SW480 (cell line): ENCODE measurements at regions not wholly inside any gene's neighbourhood (a gene's known extent, or its start where the extent isn't known, plus 50 kb on each side); places are given as distances from the start of the nearest gene placed in this dataset.
"Not testable (repeated sequence)": the region's sequence is repeated elsewhere in the genome, so short reads cannot be mapped to it uniquely, and the experiment has no call there.

Source experiments
- DNase-seq: peaks from one replicate; pipeline ENCODE4 v3.0.0-alpha.2; 2016; ENCODE audit warnings: low spot score

DNA sequence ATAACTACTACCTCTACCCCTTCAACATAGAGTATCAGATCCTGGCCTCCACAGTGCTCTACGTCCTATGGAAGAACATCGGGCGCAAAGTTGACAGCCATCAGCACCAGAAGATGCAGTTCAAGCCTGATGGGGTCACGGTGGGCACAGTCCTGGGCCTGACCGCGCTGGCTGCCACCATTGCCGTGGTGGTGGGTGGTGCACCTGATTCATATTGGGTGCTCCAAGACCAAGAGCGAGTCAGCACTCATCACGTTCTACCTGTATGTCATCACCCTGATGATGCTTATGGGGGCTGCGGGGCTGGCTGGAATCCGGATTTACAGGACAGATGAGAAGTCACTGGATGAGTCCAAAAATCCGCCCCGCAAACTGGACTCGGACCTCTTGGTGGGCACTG, 846.4 kb downstream of the RPIA start:
- not testable (repeated sequence) for DNase-seq

GRCh38 chr2:89544110-89544509, 852.6 kb downstream of the RPIA start:
- not testable (repeated sequence) for DNase-seq

- not testable (repeated sequence) for DNase-seq
Measured at GRCh38 chr2:89579154-89579553, 887.7 kb downstream of the RPIA start.

DNA sequence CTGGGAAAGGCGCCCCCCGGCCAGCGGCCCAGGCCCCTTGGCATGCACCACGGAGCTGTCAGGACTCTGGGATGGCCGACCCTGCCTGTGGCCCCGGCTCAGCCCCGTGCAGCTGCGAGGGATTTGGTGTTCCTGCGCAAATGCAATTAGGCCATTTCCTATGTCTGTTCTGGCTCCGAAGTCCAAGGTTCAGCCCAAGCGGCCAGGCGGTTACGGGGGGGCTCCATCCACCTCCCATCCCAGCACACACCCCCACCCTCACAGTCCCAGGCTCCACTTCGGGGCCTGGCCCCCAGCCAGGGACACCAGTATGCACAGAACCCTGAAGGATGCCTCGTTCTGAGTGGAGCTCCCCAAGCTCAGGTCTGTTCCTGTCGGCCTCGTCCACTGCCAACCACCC, 891.3 kb downstream of the RPIA start:
- not testable (repeated sequence) for DNase-seq

DNA sequence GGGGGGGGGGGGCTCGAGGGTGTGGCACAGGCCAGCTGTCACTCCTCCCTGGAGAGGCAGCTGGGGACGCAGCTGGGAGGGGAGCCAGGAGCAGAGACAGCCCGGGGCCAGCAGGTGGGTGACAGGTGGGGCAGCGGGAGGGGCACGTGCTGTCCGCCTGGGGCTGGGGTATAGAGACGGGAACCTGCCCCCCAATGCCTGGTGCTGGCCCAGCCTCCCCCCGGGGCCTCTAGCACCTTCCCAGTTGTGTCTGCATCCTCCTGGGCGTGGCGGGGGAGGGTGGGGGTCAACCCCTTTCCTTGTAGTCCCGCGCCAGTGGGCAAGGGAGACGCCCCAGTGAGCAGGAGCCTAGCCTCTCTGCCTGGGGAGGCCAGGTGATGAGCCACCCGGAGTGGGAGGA, 892.6 kb downstream of the RPIA start:
- DNase-seq: not testable (repeated sequence)

DNA sequence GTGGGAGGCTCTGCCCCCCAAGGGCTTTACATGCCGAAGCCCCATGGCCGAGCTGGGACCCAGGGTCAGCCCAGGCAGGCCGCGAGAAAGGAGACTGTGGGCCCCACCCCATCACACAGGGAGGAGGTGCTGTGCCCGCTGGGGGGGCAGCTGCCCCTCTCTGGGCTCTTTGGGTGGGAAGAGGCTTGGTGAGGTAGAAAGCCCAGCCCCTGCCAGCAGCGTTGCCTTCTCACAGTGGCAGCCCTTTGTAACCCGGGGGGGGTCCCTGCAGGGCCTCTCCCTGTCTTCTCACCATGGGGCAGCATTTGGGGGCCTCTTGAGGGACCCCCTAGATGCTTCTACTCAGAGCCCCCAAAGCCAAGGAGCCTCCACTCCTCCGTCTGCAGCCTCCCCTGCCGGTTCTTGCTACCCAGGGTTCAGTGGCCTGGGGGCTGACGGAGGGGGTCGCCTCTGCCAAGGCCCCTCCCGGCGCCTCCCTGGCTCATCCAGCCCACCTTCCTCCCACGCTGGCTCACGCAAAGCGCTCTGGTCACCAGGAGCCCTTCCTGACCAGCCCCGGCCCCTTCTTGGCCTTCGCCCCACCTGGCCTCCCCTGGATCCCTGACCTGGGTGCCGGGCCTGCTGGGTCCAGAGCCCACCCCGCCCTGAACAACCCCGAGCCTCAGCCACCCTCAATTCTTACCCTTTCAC, 893.5 kb downstream of the RPIA start:
- not testable (repeated sequence) for DNase-seq

DNA sequence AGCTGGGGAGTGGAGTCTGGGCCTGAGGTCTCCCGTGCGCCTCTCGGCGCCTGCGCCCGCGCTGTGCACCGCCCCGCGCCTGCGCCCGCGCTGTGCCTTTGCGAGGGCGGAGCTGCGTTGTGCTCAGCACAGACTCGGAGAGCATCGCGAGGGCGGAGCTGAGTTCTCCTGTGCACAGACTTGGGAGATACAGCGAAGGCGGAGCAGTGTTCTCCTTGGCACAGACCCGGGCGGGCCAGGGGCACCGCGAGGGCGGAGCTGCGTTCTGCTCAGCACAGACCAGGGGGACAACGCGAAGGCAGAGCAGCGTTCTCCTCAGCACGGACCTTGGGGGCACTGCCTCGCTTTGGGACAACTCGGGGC, 894.1 kb downstream of the RPIA start:
- DNase-seq: peak; percentile 57

DNA sequence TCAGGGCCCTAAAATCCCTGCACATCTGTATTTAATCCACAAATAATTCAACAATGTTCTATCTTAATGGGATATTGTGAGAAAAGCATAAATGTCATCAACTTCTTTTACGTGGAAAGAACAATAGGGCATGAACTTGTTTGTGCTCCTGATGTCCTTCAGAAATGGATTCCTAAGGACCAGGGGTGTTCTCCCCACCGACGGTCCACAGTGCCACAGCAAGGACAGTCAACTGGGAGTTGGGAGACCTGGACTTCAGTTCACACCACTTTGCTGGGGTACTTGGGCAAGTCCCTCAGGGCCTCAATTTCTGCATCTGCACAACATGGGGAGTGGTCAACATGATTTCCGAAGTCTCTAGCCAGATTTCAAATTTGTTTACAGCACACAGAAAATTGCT, 908.4 kb downstream of the RPIA start:
- not testable (repeated sequence) for DNase-seq

DNA sequence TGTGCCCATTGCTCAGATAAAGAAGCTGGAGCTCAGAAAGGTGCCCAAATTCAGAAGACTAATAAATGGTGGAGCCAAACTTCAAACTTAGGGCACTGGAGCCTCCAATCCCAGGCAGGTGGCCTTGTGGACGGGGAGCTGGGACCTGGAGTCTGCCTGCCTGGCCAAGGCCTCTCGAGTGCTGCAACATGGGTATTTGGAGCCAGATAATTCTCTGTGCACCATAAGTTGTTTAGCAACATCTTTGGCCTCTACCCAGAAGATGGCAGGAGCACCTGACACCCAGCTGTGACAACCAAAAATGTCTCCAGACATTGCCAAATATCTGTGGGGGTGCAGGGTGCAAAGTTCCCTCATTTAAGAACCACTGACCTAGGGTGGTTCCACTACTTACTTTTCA, 915.0 kb downstream of the RPIA start:
- not testable (repeated sequence) for DNase-seq

GRCh38 chr2:89610207-89610926, 918.9 kb downstream of the RPIA start:
- DNase-seq: not testable (repeated sequence)

DNA sequence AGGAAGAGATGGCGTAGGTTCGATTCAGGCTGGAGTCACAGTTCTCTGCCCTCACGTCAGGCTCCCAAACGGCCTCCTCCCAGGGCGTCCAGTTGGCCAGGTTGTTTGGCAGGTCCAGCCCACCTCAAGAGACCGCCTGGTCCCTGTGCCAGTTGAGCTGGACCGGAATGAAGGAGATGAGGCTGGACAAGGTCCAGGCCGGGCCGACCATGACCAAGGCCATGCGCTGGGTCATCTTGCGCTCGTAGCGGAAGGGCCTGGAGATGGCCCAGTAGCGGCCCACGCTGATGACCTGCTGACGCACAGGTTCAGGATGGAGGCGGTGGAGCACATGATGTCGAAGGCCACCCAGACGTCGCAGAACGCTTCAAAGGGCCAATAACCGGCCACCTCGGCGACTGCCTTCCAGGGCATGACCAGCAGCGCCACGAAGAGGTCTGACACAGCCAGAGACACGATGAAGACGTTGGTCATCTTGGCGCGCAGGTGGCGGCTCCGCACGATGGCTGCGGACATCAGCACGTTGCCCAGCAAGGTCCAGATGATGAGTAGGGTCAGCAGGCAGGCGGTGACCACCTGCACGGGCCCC, 919.5 kb downstream of the RPIA start:
- not testable (repeated sequence) for DNase-seq

DNA sequence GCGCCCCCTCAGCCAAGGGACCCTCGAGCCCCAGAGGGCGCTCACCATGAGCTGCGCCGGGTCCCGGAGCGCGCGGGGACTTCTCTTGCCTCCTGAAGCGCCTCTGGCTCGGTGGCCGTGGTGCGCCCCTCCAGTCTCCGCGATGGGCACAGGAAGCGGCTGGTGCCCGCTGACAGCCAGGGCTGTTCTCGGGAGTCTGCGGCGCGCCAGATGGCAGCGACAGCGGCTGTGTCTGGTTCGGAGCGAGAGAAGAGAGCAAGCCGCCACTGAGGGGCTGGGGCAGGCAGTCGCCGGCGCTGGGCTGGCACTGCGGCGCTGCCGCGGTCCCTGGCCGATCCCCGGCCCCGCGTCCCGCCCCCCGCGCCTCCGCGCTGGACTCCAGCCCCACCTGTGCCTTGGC, 920.2 kb downstream of the RPIA start:
- not testable (repeated sequence) for DNase-seq

DNA sequence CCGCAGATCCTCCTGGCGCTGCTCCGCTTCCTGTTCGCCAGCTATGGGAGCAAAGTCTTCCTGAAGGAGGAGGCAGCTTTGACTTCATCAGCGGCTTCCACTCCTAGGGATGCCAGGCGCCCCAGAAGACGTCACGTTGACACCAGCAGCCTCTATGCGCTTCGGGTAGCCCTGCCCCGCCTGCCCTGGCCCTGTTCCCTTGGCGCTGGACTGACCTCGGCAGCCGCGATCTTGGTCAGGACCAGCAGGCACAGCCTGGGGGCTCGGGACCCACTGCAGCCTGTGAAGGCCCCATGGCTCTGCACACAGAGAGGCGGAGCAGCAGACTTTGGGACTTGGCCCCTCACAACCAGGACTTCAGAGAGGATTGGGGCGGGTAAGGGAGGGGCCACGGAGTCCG, 957.8 kb downstream of the RPIA start:
- DNase-seq: not testable (repeated sequence)

DNA sequence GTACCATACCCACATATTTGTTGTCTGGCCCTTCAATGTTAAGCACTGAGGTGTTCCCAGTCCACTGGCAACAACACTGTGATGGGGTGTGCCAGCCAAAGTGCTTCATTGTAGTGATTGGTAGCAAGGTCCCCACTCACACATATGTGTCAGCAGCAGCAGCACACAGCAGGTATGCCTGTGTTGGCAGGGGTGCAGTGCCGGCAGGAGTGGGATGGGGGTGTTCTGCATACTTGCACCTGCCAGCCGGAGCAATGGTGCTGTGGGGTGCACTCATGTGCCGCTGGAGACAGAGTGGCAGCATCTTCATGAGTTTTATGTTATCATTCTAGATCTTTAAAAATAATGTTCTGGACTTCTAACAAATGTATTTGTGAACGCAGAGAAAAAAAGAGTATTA, 987.8 kb downstream of the RPIA start:
- DNase-seq: not testable (repeated sequence)
